Ovary (tissue), 7 donors: ENCODE measurements at regions not wholly inside any gene's neighbourhood (a gene's known extent, or its start where the extent isn't known, plus 50 kb on each side); places are given as distances from the start of the nearest gene placed in this dataset.

Experiments
- DNase-seq, 5 donors: peaks; one replicate each; pipeline ENCODE4 v3.0.0-alpha.2; 2019 to 2020
- H3K27ac ChIP-seq, 2 donors: fragments of 200-600 bp; one replicate each; pipeline versions ENCODE4 v1.5.1 to v1.8.0; 2019 to 2022
- H3K27me3 ChIP-seq: fragments of 200-600 bp; one replicate; pipeline ENCODE4 v1.8.0; 2022
- H3K36me3 ChIP-seq: fragments of 200-600 bp; sonication (generic); one replicate; pipeline ENCODE4 v1.5.1; 2019
- H3K4me1 ChIP-seq: one replicate; pipeline ENCODE4 v1.8.1; 2013; ENCODE audit warnings: mild to moderate bottlenecking, moderate library complexity; ENCODE audit not compliant: insufficient read depth
- H3K4me3 ChIP-seq: fragments of 200-600 bp; sonication (generic); one replicate; pipeline ENCODE4 v1.5.1; 2017
- H3K9me3 ChIP-seq, 2 donors: fragments of 200-600 bp in 1 of 2; sonication (generic) in 1 of 2; one replicate each; pipeline versions ENCODE4 v1.5.1 to v1.8.1; 2013 to 2019; ENCODE audit warnings: mild to moderate bottlenecking in 1 of 2, moderate library complexity in 1 of 2
- CTCF ChIP-seq, 3 donors: fragments of 450-650 bp in 2 of 3; fragments of 200-600 bp in 1 of 3; IDR thresholded peaks; one replicate each; pipeline versions ENCODE4 v1.5.1 to v1.8.0; 2016 to 2022; ENCODE audit warnings: antibody characterized with exemption in 3 of 3, mild to moderate bottlenecking in 1 of 3
- EP300 ChIP-seq: sonication (generic); formaldehyde crosslinking; IDR thresholded peaks from one replicate; pipeline ENCODE4 v1.6.1; 2017; ENCODE audit warnings: antibody characterized with exemption
- POLR2A ChIP-seq: fragments of 450-650 bp; IDR thresholded peaks from one replicate; pipeline ENCODE4 v1.6.1; 2017; ENCODE audit warnings: antibody characterized with exemption, mild to moderate bottlenecking, moderate library complexity
- WGBS, 3 donors: extraction: QIAGEN DNeasy Blood & Tissue Kit in 1 of 3; methylation state at CpG; one replicate each; pipeline versions ENCODE4 v1.1.5 to v1.1.7; 2013 to 2017; 5-methylcytosine and 5-hydroxymethylcytosine counted together
- intact Hi-C, 4 donors: fragments of 100-400 bp; cut with DNase I; formaldehyde crosslinking; loops; one replicate each; pipeline versions ENCODE4 v1.11.0 to v1.15.1; 2022 to 2023
- donor health status: DM: no; HTN: no; CAD: no; lungs with moderate emphysema.
- donor health status: DM: no; HTN: no; CAD: no.
- donor health status: Bipolar disorder and iron deficiency.
- donor health status: DM: no; HTN: no; CAD: no.
- donor health status: DM: yes; HTN: yes; CAD: no.

GRCh38 chr2:75870651-75871137 lies 160.0 kb upstream of the GCFC2 start:
- no peak for TF ChIP-seq EP300
- no peak for TF ChIP-seq POLR2A
- TF ChIP-seq CTCF (IDR thresholded peaks at IDR 0.05), result no peak
- DNase-seq, result no peak
- 53 to 58% (median 54%) methylated on average over 6 of the region's 6 CpGs for WGBS, 3 donors
- Histone ChIP-seq H3K36me3 (no peaks in the 10 kb centered on the region), H3K27ac (no peak overlapping the region), H3K9me3 (no peaks in the 10 kb centered on the region), H3K4me1 (no peaks in the 10 kb centered on the region), H3K4me3 (no peak overlapping the region), H3K27me3 (no peaks in the 10 kb centered on the region)
- intact Hi-C loops, result no loop called here

- no peaks in the 10 kb centered on the region for H3K9me3 ChIP-seq
- WGBS, 3 donors, result 37 to 62% (median 59%) methylated on average over 4 of the region's 4 CpGs
- no peak for TF ChIP-seq POLR2A
- no peak for TF ChIP-seq EP300
- no peak for TF ChIP-seq CTCF (IDR thresholded peaks at IDR 0.05)
- H3K27me3 ChIP-seq, result no peaks in the 10 kb centered on the region
- no peak overlapping the region for H3K4me3 ChIP-seq
- no peak overlapping the region for H3K27ac ChIP-seq
- H3K36me3 ChIP-seq, result no peaks in the 10 kb centered on the region
- intact Hi-C loops, result no loop called here
- no peaks in the 10 kb centered on the region for H3K4me1 ChIP-seq
- no peak for DNase-seq
Observed at GRCh38 chr2:75870133-75870532, 159.4 kb upstream of the GCFC2 start.

- TF ChIP-seq EP300, result no peak
- no peak for TF ChIP-seq POLR2A
- TF ChIP-seq CTCF (IDR thresholded peaks at IDR 0.05), result no peak
- Histone ChIP-seq H3K27me3 (no peaks in the 10 kb centered on the region), H3K9me3 (no peaks in the 10 kb centered on the region), H3K4me1 (no peaks in the 10 kb centered on the region), H3K27ac (no peak overlapping the region), H3K36me3 (no peaks in the 10 kb centered on the region), H3K4me3 (no peak overlapping the region)
- intact Hi-C loops, result no loop called here
- DNase-seq, result no peak
- 70 to 73% (median 70%) methylated on average over 8 of the region's 8 CpGs for WGBS, 3 donors
Observed at GRCh38 chr2:75865702-75866101, 155.0 kb upstream of the GCFC2 start.

GRCh38 chr2:75865083-75865482 lies 154.4 kb upstream of the GCFC2 start:
- WGBS, 3 donors, result 73 to 86% (median 78%) methylated on average over 2 of the region's 2 CpGs
- H3K36me3 ChIP-seq, result no peaks in the 10 kb centered on the region
- H3K4me1 ChIP-seq, result no peaks in the 10 kb centered on the region
- H3K27me3 ChIP-seq, result no peaks in the 10 kb centered on the region
- no peak for DNase-seq
- no peaks in the 10 kb centered on the region for H3K9me3 ChIP-seq
- intact Hi-C loops, result no loop called here
- no peak overlapping the region for H3K27ac ChIP-seq
- no peak overlapping the region for H3K4me3 ChIP-seq
- TF ChIP-seq EP300 (no peak), CTCF (IDR thresholded peaks at IDR 0.05) (no peak), POLR2A (no peak)

GRCh38 chr2:75862547-75862946 lies 151.8 kb upstream of the GCFC2 start:
- no peaks in the 10 kb centered on the region for H3K27me3 ChIP-seq
- H3K36me3 ChIP-seq, result no peaks in the 10 kb centered on the region
- no peak overlapping the region for H3K27ac ChIP-seq
- H3K9me3 ChIP-seq, result no peaks in the 10 kb centered on the region
- 66 to 79% (median 70%) methylated on average over 3 of the region's 3 CpGs for WGBS, 3 donors
- DNase-seq, result no peak
- no peaks in the 10 kb centered on the region for H3K4me1 ChIP-seq
- no peak for TF ChIP-seq CTCF (IDR thresholded peaks at IDR 0.05)
- no peak for TF ChIP-seq POLR2A
- no peak for TF ChIP-seq EP300
- no peak overlapping the region for H3K4me3 ChIP-seq
- intact Hi-C loops, result no loop called here
